Neuronal stem cell (in vitro differentiated cells): ENCODE measurements at regions not wholly inside any gene's neighbourhood (a gene's known extent, or its start where the extent isn't known, plus 50 kb on each side); places are given as distances from the start of the nearest gene placed in this dataset.

Experiments
- DNase-seq: peaks from one replicate; pipeline ENCODE4 v3.0.0-alpha.2; 2013; ENCODE audit warnings: low spot score
- H2AFZ ChIP-seq: one replicate; pipeline ENCODE4 v1.6.1; 2013; ENCODE audit warnings: mild to moderate bottlenecking, low read length, inconsistent platforms
- H2AK5ac ChIP-seq: 2 replicates; pipeline ENCODE4 v1.6.1; 2013; ENCODE audit warnings: low read depth, mild to moderate bottlenecking, inconsistent platforms, low read length, moderate library complexity, mixed read lengths
- H2BK120ac ChIP-seq: 2 replicates; pipeline ENCODE4 v1.6.1; 2013; ENCODE audit warnings: low read depth, mild to moderate bottlenecking, inconsistent platforms, low read length, moderate library complexity, mixed read lengths
- H2BK12ac ChIP-seq: one replicate; pipeline ENCODE4 v1.6.1; 2013; ENCODE audit warnings: low read length, inconsistent platforms
- H2BK15ac ChIP-seq: 2 replicates; pipeline ENCODE4 v1.6.1; 2013; ENCODE audit warnings: mild to moderate bottlenecking, low read length, inconsistent platforms, mixed read lengths
- H2BK5ac ChIP-seq: one replicate; pipeline ENCODE4 v1.6.1; 2013; ENCODE audit warnings: inconsistent platforms, mild to moderate bottlenecking, low read length, moderate library complexity
- H3K14ac ChIP-seq: one replicate; pipeline ENCODE4 v1.6.1; 2013; ENCODE audit warnings: low read length, inconsistent platforms
- H3K18ac ChIP-seq: 2 replicates; pipeline ENCODE4 v1.6.1; 2013; ENCODE audit warnings: low read length, inconsistent platforms
- H3K23ac ChIP-seq: 2 replicates; pipeline ENCODE4 v1.6.1; 2013; ENCODE audit warnings: low read depth, mild to moderate bottlenecking, mixed read lengths, low read length, inconsistent platforms; ENCODE audit not compliant: poor library complexity
- H3K27ac ChIP-seq: replicated peaks from 3 replicates; pipeline ENCODE4 v1.5.1; 2013; ENCODE audit warnings: low read length, inconsistent platforms
- H3K27me3 ChIP-seq, 3 experiments: 2 replicates each; pipeline ENCODE4 v1.6.1; 2013; ENCODE audit warnings: low read length in 3 of 3, mild to moderate bottlenecking in 2 of 3, inconsistent platforms in 1 of 3, low read depth in 1 of 3, mixed read lengths in 1 of 3, moderate library complexity in 1 of 3; ENCODE audit not compliant: control insufficient read depth in 3 of 3, insufficient read depth in 3 of 3
- H3K36me3 ChIP-seq, 2 donors: replicated peaks in 1 of 2; 2 replicates each; pipeline ENCODE4 v1.6.1; 2013; ENCODE audit warnings: low read length in 2 of 2; ENCODE audit not compliant: control insufficient read depth in 2 of 2, insufficient read depth in 2 of 2
- H3K4ac ChIP-seq: 2 replicates; pipeline ENCODE4 v1.6.1; 2013; ENCODE audit warnings: inconsistent platforms, mild to moderate bottlenecking, low read length, moderate library complexity
- H3K4me1 ChIP-seq, 2 donors: 1 replicate in 1 of 2; 2 replicates in 1 of 2; pipeline ENCODE4 v1.6.1; 2013; ENCODE audit warnings: low read length in 2 of 2, low read depth in 1 of 2; ENCODE audit not compliant: control insufficient read depth in 2 of 2, insufficient read depth in 1 of 2
- H3K4me2 ChIP-seq: one replicate; pipeline ENCODE4 v1.6.1; 2013; ENCODE audit warnings: mild to moderate bottlenecking, low read length, inconsistent platforms; ENCODE audit not compliant: insufficient read depth, poor library complexity, severe bottlenecking
- H3K4me3 ChIP-seq, 2 donors: 2 replicates each; pipeline ENCODE4 v1.5.1; 2013; ENCODE audit warnings: low read length in 2 of 2, mild to moderate bottlenecking in 2 of 2, inconsistent platforms in 1 of 2, moderate library complexity in 1 of 2
- H3K79me1 ChIP-seq: one replicate; pipeline ENCODE4 v1.6.1; 2013; ENCODE audit warnings: low read depth, mild to moderate bottlenecking, inconsistent platforms, low read length, moderate library complexity
- H3K9ac ChIP-seq: one replicate; pipeline ENCODE4 v1.6.1; 2013; ENCODE audit warnings: mild to moderate bottlenecking, low read depth, low read length, inconsistent platforms; ENCODE audit not compliant: poor library complexity
- H3K9me3 ChIP-seq, 2 donors: replicated peaks in 1 of 2; 2 replicates each; pipeline versions ENCODE3 to v1.6.1; 2013; ENCODE audit warnings: low read length in 2 of 2, mild to moderate bottlenecking in 2 of 2, inconsistent platforms in 1 of 2, low read depth in 1 of 2, mixed read lengths in 1 of 2, moderate library complexity in 1 of 2; ENCODE audit not compliant: control insufficient read depth in 2 of 2, insufficient read depth in 1 of 2
- H4K8ac ChIP-seq: one replicate; pipeline ENCODE4 v1.6.1; 2013; ENCODE audit warnings: low read depth, mild to moderate bottlenecking, inconsistent platforms, low read length, moderate library complexity
- H4K91ac ChIP-seq: one replicate; pipeline ENCODE4 v1.6.1; 2013; ENCODE audit warnings: low read length, low read depth, mild to moderate bottlenecking, inconsistent platforms; ENCODE audit not compliant: poor library complexity
- WGBS, 2 donors: extraction: QIAGEN DNeasy Blood & Tissue Kit; methylation state at CpG; one replicate each; pipeline ENCODE4 v1.1.7; 2013; ENCODE audit warnings: missing lambda C conversion rate in 2 of 2, mixed read lengths in 1 of 2; ENCODE audit not compliant: insufficient read length in 2 of 2, insufficient replicate concordance in 1 of 2; ENCODE audit errors: extremely low coverage in 2 of 2; 5-methylcytosine and 5-hydroxymethylcytosine counted together

DNA sequence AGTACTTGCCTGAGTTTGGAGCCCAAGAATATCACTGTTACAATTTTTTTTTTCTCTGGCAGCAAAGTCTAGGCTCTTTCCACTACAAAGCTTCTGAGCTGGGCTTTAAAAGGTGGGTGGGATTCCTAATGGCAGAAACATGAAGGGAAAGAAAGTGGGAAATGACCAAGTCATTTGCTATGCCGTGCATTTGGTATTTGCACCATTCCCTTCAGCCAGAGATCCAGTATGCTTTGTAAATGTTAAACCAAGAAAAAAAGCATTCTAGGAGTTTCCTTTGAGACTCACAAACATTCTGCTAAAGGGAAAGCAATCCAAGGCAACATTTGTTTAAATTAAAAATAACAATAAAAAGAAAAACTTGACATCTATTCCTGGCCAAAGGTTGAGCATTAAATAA is 451.2 kb downstream of the RAB28 start:
- Histone ChIP-seq H3K4ac (no peak overlapping the region), H3K23ac (no peak overlapping the region), H2BK120ac (no peak overlapping the region), H3K27ac (no peak overlapping the region), H2BK5ac (no peak overlapping the region), H3K79me1 (no peaks in the 10 kb centered on the region), H2BK15ac (no peak overlapping the region), H4K8ac (no peak overlapping the region), H3K27me3 (no peaks in the 10 kb centered on the region), H3K4me1 (peaks cover 0 to 2% of the 10 kb centered on the region in 2 donors), H3K36me3 (no peaks in the 10 kb centered on the region), H3K9ac (no peak overlapping the region), H3K14ac (no peak overlapping the region), H4K91ac (no peak overlapping the region), H3K9me3 (no peaks in the 10 kb centered on the region), H3K4me3 (no peak overlapping the region), H2AFZ (no peak overlapping the region), H3K18ac (no peak overlapping the region), H3K4me2 (no peak overlapping the region), H2BK12ac (no peak overlapping the region), H2AK5ac (no peak overlapping the region)
- no peak for DNase-seq
- WGBS, 2 donors = no CpG with 5 or more reads among the region's 1 CpG

DNA sequence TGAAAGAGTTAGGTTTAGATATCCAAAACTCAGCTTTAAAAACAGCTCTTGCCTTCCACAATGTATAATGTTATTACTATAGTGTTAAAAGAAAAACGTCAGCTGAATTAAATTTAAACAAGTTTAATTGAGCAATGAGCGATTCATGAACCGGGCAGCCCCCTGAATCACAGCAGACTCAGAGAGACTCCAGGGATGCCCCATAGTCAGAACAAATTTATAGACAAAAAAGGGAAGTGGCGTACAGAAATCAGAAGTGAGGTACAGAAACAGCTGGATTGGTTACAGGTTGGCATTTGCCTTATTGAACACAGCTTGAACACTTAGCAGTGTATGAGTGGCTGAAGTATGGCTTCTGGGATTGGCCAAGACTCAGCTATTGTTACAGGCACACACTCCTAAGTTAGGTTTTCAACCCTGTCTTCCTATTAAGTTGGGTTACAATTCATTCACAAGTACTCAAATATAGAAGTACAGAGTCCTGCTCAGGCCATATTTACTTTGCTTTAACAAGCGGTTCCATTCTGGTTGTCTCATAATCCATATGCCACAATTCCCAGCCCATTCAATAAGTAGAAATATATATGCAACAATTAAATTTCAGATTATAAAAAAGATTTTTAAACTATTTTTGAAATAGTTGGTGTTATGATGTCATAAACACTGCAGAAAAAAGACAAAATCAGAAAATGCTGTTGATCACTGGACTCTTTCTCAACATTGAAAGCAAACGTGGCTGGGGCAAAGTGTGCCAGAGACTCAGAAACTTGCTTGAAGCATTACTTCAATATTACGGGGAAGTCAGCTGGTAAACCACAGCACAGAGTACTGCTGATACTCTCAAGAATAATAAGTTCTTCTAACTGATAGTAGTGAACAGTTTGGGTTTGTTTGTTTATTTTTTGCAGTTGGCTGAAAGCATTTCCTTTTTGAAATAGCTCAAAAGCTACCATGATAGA is 459.7 kb downstream of the RAB28 start:
- H2BK120ac ChIP-seq = no peak overlapping the region
- no peak overlapping the region for H4K8ac ChIP-seq
- no peaks in the 10 kb centered on the region for H3K4me1 ChIP-seq
- no peaks in the 10 kb centered on the region for H3K36me3 ChIP-seq
- H3K9me3 ChIP-seq = no peaks in the 10 kb centered on the region
- no peak overlapping the region for H3K23ac ChIP-seq
- H2BK15ac ChIP-seq = no peak overlapping the region
- no peaks in the 10 kb centered on the region for H3K79me1 ChIP-seq
- H3K14ac ChIP-seq = no peak overlapping the region
- no peak overlapping the region for H2BK5ac ChIP-seq
- H2BK12ac ChIP-seq = no peak overlapping the region
- no peak overlapping the region for H3K4ac ChIP-seq
- H3K9ac ChIP-seq = no peak overlapping the region
- no peak overlapping the region for H2AFZ ChIP-seq
- H4K91ac ChIP-seq = no peak overlapping the region
- H2AK5ac ChIP-seq = no peak overlapping the region
- H3K27ac ChIP-seq = no peak overlapping the region
- no peak overlapping the region for H3K4me3 ChIP-seq
- no peak for DNase-seq
- no peak overlapping the region for H3K4me2 ChIP-seq
- no CpG with 5 or more reads among the region's 7 CpGs for WGBS, 2 donors
- no peak overlapping the region for H3K18ac ChIP-seq
- no peaks in the 10 kb centered on the region for H3K27me3 ChIP-seq

DNA sequence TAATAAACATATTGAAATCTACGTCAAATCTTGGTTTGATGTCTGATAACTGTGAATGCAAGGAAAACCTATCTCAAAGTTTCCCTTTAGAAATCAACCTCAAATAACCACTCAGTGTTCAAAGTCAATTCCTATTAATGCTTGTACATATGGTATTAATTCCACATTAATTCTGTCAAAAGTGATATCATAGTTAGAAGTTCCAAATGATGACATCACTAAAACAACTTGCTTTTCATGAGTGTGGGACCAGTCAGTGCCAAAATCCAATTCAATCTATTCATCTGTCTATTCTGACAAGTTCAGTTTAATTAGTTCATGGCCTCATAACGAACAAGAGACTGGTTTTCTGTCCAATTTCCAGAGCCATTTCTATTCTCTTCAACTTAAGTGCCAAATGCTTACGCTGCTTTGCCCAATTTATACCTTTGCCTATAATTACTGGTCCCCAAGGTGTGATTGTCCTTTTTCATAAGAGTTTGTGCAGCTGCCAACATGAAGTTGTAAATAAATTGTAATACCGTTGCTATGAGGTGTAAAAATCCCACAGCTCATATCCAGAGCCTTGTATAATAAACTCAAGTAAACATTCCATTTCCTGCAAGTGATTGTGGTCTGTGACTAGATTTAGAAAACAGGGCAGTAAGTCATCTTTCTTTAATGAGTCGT is 476.2 kb downstream of the RAB28 start:
- Histone ChIP-seq H3K4me3 (no peak overlapping the region), H3K14ac (no peak overlapping the region), H3K4me1 (no peaks in the 10 kb centered on the region), H3K18ac (no peak overlapping the region), H3K4me2 (no peak overlapping the region), H3K27me3 (no peaks in the 10 kb centered on the region), H3K27ac (no peak overlapping the region), H2AK5ac (no peak overlapping the region), H2BK5ac (no peak overlapping the region), H2AFZ (no peak overlapping the region), H3K9ac (no peak overlapping the region), H4K91ac (no peak overlapping the region), H3K4ac (no peak overlapping the region), H2BK120ac (no peak overlapping the region), H3K9me3 (no peaks in the 10 kb centered on the region), H4K8ac (no peak overlapping the region), H3K36me3 (no peaks in the 10 kb centered on the region), H3K23ac (no peak overlapping the region), H3K79me1 (no peaks in the 10 kb centered on the region), H2BK12ac (no peak overlapping the region), H2BK15ac (no peak overlapping the region)
- no peak for DNase-seq
- WGBS, 2 donors = no CpG with 5 or more reads among the region's 5 CpGs

DNA sequence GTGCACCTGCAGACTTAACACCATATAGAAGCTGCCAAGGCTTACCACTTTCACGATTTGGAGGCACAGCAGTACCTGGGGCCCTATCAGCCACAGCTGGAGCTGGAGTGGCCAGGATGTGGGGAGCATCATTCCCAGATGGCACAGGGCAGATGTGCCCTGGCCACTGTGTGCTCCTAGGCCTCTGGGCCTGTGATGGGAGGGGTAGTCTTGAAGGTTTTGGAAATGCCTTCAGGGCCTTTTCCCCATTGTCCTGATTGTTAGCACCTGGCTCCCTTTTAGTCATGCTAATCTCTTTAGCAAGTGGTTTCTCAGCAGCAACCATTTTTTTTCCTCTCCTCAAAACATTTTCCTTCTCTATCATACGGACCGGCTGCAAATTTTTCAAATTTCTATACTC is 490.2 kb downstream of the RAB28 start:
- H2BK120ac ChIP-seq = no peak overlapping the region
- peaks cover 0 to 10% of the 10 kb centered on the region in 2 donors for H3K4me1 ChIP-seq
- no peak overlapping the region for H2BK15ac ChIP-seq
- H3K36me3 ChIP-seq = no peaks in the 10 kb centered on the region
- H3K79me1 ChIP-seq = no peaks in the 10 kb centered on the region
- no peak overlapping the region for H3K9ac ChIP-seq
- H2AK5ac ChIP-seq = no peak overlapping the region
- 100% methylated on average over 2 of the region's 3 CpGs; no CpG with 5 or more reads in 1 of the 2 donors for WGBS, 2 donors
- H3K4ac ChIP-seq = no peak overlapping the region
- no peak overlapping the region for H3K27ac ChIP-seq
- no peak overlapping the region for H3K18ac ChIP-seq
- no peak overlapping the region for H2BK5ac ChIP-seq
- H4K91ac ChIP-seq = no peak overlapping the region
- H3K4me3 ChIP-seq = no peak overlapping the region
- H4K8ac ChIP-seq = no peak overlapping the region
- peaks cover 0 to 5% of the 10 kb centered on the region in 2 donors for H3K9me3 ChIP-seq
- no peak overlapping the region for H3K4me2 ChIP-seq
- no peak overlapping the region for H2AFZ ChIP-seq
- no peak overlapping the region for H2BK12ac ChIP-seq
- no peak for DNase-seq
- H3K14ac ChIP-seq = no peak overlapping the region
- H3K27me3 ChIP-seq = no peaks in the 10 kb centered on the region
- H3K23ac ChIP-seq = no peak overlapping the region
